GM12878 (cell line): ENCODE measurements at regions not wholly inside any gene's neighbourhood (a gene's known extent, or its start where the extent isn't known, plus 50 kb on each side); places are given as distances from the start of the nearest gene placed in this dataset.

Experiments used
- ATAC-seq: fragments of 200-7000 bp; cut with Tn5 transposase; 3 replicates; pipeline ENCODE4 v1.9.1; 2020; ENCODE audit warnings: mild to moderate bottlenecking, moderate library complexity
- BruUV-seq: library from RNA; stranded (reverse); fragments of 400-500 nt; replicated peaks from 2 replicates; lab custom pipeline; 2021; lab: Mats Ljungman, UMichigan
- CTCF ChIA-PET: fragments of 300-600 bp; sonication (Branson Sonifier 250); formaldehyde crosslinking; extraction: SDS; loops from one replicate; lab custom pipeline; 2021; ENCODE audit warnings: inconsistent platforms; lab: Yijun Ruan, JAX
- POLR2A ChIA-PET: fragments of 350-600 bp; formaldehyde crosslinking; extraction: SDS; loops from one replicate; lab custom pipeline; 2021; ENCODE audit warnings: inconsistent platforms; lab: Charles Lee
- RAD21 ChIA-PET: fragments of 300-600 bp; sonication (Branson Sonifier 250); formaldehyde crosslinking; loops from one replicate; lab custom pipeline; 2023; ENCODE audit warnings: antibody characterized with exemption; ENCODE audit not compliant: unreplicated experiment; lab: Charles Lee
- SMC1A ChIA-PET: fragments of 300-600 bp; sonication (Branson Sonifier 250); formaldehyde crosslinking; loops from one replicate; lab custom pipeline; 2023; ENCODE audit not compliant: unreplicated experiment, uncharacterized antibody; lab: Charles Lee
- DNase-seq: peaks from one replicate; pipeline ENCODE4 v3.0.0-alpha.2; 2011; ENCODE audit warnings: low read depth, low spot score
- FAIRE-seq: peaks from 3 replicates; lab custom pipeline; 2011; peaks lifted over from hg19 to GRCh38; lab: Jason Lieb, UNC
- H2AFZ ChIP-seq: 2 replicates; pipeline ENCODE4 v1.6.0; 2011; ENCODE audit warnings: low read depth, low read length, control low read depth; ENCODE audit not compliant: control insufficient read depth
- H3K27ac ChIP-seq: 2 replicates; pipeline ENCODE4 v1.5.1; 2011; ENCODE audit warnings: control low read depth; ENCODE audit not compliant: control insufficient read depth, insufficient read depth
- H3K27me3 ChIP-seq, 2 experiments: replicated peaks in 1 of 2; 2 replicates each; pipeline versions ENCODE4 v1.6.0 to v1.6.1; 2011; ENCODE audit warnings: low read length in 1 of 2; ENCODE audit not compliant: control insufficient read depth in 2 of 2, insufficient read depth in 2 of 2
- H3K36me3 ChIP-seq, 2 experiments: 2 replicates each; pipeline ENCODE4 v1.5.1; 2011; ENCODE audit warnings: low read length in 1 of 2; ENCODE audit not compliant: control insufficient read depth in 2 of 2, insufficient read depth in 2 of 2
- H3K4me1 ChIP-seq: 2 replicates; pipeline ENCODE4 v1.6.1; 2011; ENCODE audit warnings: mild to moderate bottlenecking, low read length, moderate library complexity, mixed read lengths; ENCODE audit not compliant: control insufficient read depth, insufficient read depth
- H3K4me2 ChIP-seq: 2 replicates; pipeline ENCODE4 v1.6.0; 2011; ENCODE audit warnings: control low read depth; ENCODE audit not compliant: control insufficient read depth, insufficient read depth
- H3K4me3 ChIP-seq: fragments of 200-600 bp; sonication (generic); 2 replicates; pipeline ENCODE4 v1.5.1; 2016
- H3K79me2 ChIP-seq: 2 replicates; pipeline ENCODE4 v1.6.0; 2011; ENCODE audit warnings: low read length; ENCODE audit not compliant: control insufficient read depth, insufficient read depth
- H3K9ac ChIP-seq: 2 replicates; pipeline ENCODE4 v1.8.0; 2011; ENCODE audit warnings: low read length, control low read depth, mixed read lengths; ENCODE audit not compliant: control insufficient read depth, insufficient read depth
- H3K9me3 ChIP-seq: replicated peaks from 3 replicates; pipeline ENCODE4 v1.5.1; 2011; ENCODE audit warnings: mild to moderate bottlenecking, low read length; ENCODE audit not compliant: control insufficient read depth, insufficient read depth
- H4K20me1 ChIP-seq: 2 replicates; pipeline ENCODE4 v1.6.0; 2011; ENCODE audit not compliant: control insufficient read depth, insufficient read depth
- CUX1 ChIP-seq: IDR thresholded peaks from 2 replicates; pipeline ENCODE4 v1.6.1; 2012; ENCODE audit warnings: improper control_type of control experiment, low read depth, low read length; ENCODE audit not compliant: insufficient replicate concordance
- NFIC ChIP-seq: IDR thresholded peaks from 2 replicates; pipeline ENCODE4 v1.6.1; 2012; ENCODE audit warnings: low read depth, mild to moderate bottlenecking, inconsistent platforms, low read length, moderate library complexity
- PAX8 ChIP-seq: fragments of 450-650 bp; IDR thresholded peaks from 2 replicates; pipeline ENCODE4 v1.6.1; 2017; ENCODE audit warnings: mild to moderate bottlenecking, moderate library complexity
- PKNOX1 ChIP-seq: fragments of 450-650 bp; IDR thresholded peaks from 2 replicates; pipeline ENCODE4 v1.6.1; 2016; ENCODE audit warnings: mild to moderate bottlenecking
- RBBP5 ChIP-seq: fragments of 200-600 bp; sonication (generic); conservative IDR thresholded peaks from 2 replicates; pipeline ENCODE4 v1.6.1; 2016
- SKIL ChIP-seq: fragments of 450-650 bp; IDR thresholded peaks from 2 replicates; pipeline ENCODE4 v1.6.1; 2017; ENCODE audit warnings: mild to moderate bottlenecking, low read depth, inconsistent platforms; ENCODE audit not compliant: poor library complexity, severe bottlenecking
- SMC3 ChIP-seq: IDR thresholded peaks from 2 replicates; pipeline ENCODE4 v1.6.1; 2011; ENCODE audit warnings: low read length, improper control_type of control experiment, borderline replicate concordance
- SPI1 ChIP-seq: IDR thresholded peaks from 2 replicates; pipeline ENCODE4 v1.6.1; 2011; ENCODE audit warnings: low read depth, mild to moderate bottlenecking, low read length, moderate library complexity, borderline replicate concordance; ENCODE audit not compliant: insufficient read depth
- TBL1XR1 ChIP-seq: IDR thresholded peaks from 2 replicates; pipeline ENCODE4 v1.6.1; 2012; ENCODE audit warnings: low read depth, low read length, improper control_type of control experiment
- ZNF622 ChIP-seq: fragments of 450-650 bp; IDR thresholded peaks from 2 replicates; pipeline ENCODE4 v1.6.1; 2017; ENCODE audit warnings: mild to moderate bottlenecking, inconsistent platforms
- WGBS: methylation state at CpG from one replicate; pipeline ENCODE4 v1.1.6; 2016; ENCODE audit warnings: low lambda C conversion rate; ENCODE audit not compliant: insufficient replicate concordance, insufficient coverage; ENCODE audit errors: missing lambda C conversion rate; 5-methylcytosine and 5-hydroxymethylcytosine counted together
- in situ Hi-C: fragments of 300-500 bp; cut with MboI; formaldehyde crosslinking; loops from 9 replicates; pipeline ENCODE4 v1.14.3; 2018; ENCODE audit warnings: mixed read lengths
- intact Hi-C: fragments of 100-400 bp; cut with micrococcal nuclease; formaldehyde crosslinking; loops from one replicate; pipeline ENCODE4 v1.14.2; 2022; ENCODE audit not compliant: unreplicated experiment

GRCh38 chr4:156568041-156568440, 403.6 kb downstream of the PDGFC start:
- CTCF ChIA-PET: no interaction called here
- Histone ChIP-seq H3K27me3 (no peaks in the 10 kb centered on the region), H3K79me2 (no peaks in the 10 kb centered on the region), H3K9me3 (no peaks in the 10 kb centered on the region), H4K20me1 (no peaks in the 10 kb centered on the region), H2AFZ (no peak overlapping the region), H3K4me2 (no peak overlapping the region), H3K36me3 (no peaks in the 10 kb centered on the region), H3K4me3 (no peak overlapping the region), H3K4me1 (no peaks in the 10 kb centered on the region), H3K27ac (no peak overlapping the region), H3K9ac (no peak overlapping the region)
- POLR2A ChIA-PET: no interaction called here
- RAD21 ChIA-PET: no interaction called here
- WGBS: 61% methylated on average over 4 of the region's 4 CpGs
- ATAC-seq (no peak), FAIRE-seq (no peak), DNase-seq (no peak)
- no TSS peak for BruUV-seq
- intact Hi-C loops: no loop called here
- SMC1A ChIA-PET: interaction anchor here (0.7 kb wide), 1 partner anchor 51 kb away, joined by 3 read pairs; no protein-coding TSS in a partner anchor
- TF ChIP-seq RBBP5: no peak
- no peak for TF ChIP-seq PKNOX1
- TF ChIP-seq CUX1: no peak
- TF ChIP-seq SPI1: no peak
- no peak for TF ChIP-seq PAX8
- no peak for TF ChIP-seq NFIC
- no peak for TF ChIP-seq ZNF622
- no peak for TF ChIP-seq SKIL
- TF ChIP-seq TBL1XR1: no peak
- TF ChIP-seq SMC3: no peak
- in situ Hi-C loops: no loop called here
